HL-60 (cell line): ENCODE measurements at regions not wholly inside any gene's neighbourhood (a gene's known extent, or its start where the extent isn't known, plus 50 kb on each side); places are given as distances from the start of the nearest gene placed in this dataset.

ENCODE experiments used
- DNase-seq, 2 experiments: peaks; one replicate each; pipeline ENCODE4 v3.0.0-alpha.2; 2010 to 2020; ENCODE audit warnings: low read depth in 1 of 2, low spot score in 1 of 2
- H3K27ac ChIP-seq: fragments of 250-450 bp; sonication (Bioruptor Pico); replicated peaks from 2 replicates; pipeline ENCODE4 v1.5.1; 2020; ENCODE audit warnings: mild to moderate bottlenecking, moderate library complexity
- H3K27me3 ChIP-seq: fragments of 250-450 bp; sonication (Bioruptor Pico); 2 replicates; pipeline ENCODE4 v1.5.1; 2021; ENCODE audit warnings: mild to moderate bottlenecking, moderate library complexity; ENCODE audit not compliant: insufficient read depth, poor library complexity, severe bottlenecking
- H3K4me3 ChIP-seq: replicated peaks from 2 replicates; pipeline ENCODE4 v1.5.1; 2011; ENCODE audit warnings: mild to moderate bottlenecking, control low read depth, low read length; ENCODE audit not compliant: insufficient read depth
- CTCF ChIP-seq: IDR thresholded peaks from one replicate; pipeline ENCODE4 v1.5.1; 2011; ENCODE audit warnings: low read length, control low read depth, inconsistent platforms; ENCODE audit not compliant: insufficient read depth
- GABPA ChIP-seq: IDR thresholded peaks from 2 replicates; pipeline ENCODE4 v1.6.1; 2012; ENCODE audit warnings: low read depth
- POLR2AphosphoS5 ChIP-seq: IDR thresholded peaks from 2 replicates; pipeline ENCODE4 v1.6.1; 2012; ENCODE audit warnings: low read depth
- SPI1 ChIP-seq: IDR thresholded peaks from 2 replicates; pipeline ENCODE4 v1.6.1; 2012; ENCODE audit warnings: low read depth, mild to moderate bottlenecking, borderline replicate concordance
- TF ChIP-seq, protein P1 (sequence below): IDR thresholded peaks from 2 replicates; pipeline ENCODE4 v1.6.1; 2012; ENCODE audit warnings: low read depth; ENCODE audit not compliant: insufficient replicate concordance

DNA sequence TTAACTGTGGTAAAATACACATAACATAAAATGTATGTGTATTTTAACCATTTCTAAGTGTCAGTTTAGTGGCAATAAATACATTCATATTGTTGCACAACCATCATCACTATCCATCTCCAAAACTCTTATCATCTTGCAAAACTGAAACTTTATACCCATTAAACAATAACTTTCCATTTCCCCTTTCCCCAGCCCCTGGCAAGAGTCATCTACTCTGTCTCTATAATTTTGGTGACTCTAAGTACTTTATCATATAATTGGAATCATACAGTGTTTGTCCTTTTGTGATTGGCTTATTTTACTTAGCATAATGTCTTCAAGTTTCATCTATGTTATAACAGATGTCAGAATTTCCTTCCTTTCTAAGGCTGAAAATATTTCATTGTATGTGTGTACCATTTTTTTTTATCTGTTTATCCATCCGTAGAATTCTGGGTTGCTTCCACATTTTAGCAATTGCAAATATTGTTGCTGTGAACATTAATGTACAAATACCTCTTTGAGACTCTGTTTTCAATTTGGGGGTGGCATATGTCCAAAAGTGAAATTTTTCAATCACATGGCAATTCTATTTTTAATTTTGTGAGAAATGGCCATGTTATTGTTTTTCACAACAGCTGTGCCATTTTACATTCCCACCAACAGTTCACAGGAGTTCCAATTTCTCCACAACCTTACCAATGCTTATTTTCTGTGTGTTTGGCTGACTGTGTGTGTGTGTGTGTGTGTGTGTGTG is 153.9 kb upstream of the GORAB start:
- no peak for DNase-seq
- TF ChIP-seq SPI1 (no peak), CTCF (no peak), GABPA (no peak), POLR2AphosphoS5 (no peak)
- TF ChIP-seq, protein P1, sequence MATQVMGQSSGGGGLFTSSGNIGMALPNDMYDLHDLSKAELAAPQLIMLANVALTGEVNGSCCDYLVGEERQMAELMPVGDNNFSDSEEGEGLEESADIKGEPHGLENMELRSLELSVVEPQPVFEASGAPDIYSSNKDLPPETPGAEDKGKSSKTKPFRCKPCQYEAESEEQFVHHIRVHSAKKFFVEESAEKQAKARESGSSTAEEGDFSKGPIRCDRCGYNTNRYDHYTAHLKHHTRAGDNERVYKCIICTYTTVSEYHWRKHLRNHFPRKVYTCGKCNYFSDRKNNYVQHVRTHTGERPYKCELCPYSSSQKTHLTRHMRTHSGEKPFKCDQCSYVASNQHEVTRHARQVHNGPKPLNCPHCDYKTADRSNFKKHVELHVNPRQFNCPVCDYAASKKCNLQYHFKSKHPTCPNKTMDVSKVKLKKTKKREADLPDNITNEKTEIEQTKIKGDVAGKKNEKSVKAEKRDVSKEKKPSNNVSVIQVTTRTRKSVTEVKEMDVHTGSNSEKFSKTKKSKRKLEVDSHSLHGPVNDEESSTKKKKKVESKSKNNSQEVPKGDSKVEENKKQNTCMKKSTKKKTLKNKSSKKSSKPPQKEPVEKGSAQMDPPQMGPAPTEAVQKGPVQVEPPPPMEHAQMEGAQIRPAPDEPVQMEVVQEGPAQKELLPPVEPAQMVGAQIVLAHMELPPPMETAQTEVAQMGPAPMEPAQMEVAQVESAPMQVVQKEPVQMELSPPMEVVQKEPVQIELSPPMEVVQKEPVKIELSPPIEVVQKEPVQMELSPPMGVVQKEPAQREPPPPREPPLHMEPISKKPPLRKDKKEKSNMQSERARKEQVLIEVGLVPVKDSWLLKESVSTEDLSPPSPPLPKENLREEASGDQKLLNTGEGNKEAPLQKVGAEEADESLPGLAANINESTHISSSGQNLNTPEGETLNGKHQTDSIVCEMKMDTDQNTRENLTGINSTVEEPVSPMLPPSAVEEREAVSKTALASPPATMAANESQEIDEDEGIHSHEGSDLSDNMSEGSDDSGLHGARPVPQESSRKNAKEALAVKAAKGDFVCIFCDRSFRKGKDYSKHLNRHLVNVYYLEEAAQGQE, result no peak

GRCh38 chr1:170385750-170386149 is 146.2 kb upstream of the GORAB start:
- H3K4me3 ChIP-seq, result no peak overlapping the region
- TF ChIP-seq SPI1 (no peak), CTCF (no peak), GABPA (no peak), POLR2AphosphoS5 (no peak)
- TF ChIP-seq, protein P1, result no peak
- no peak overlapping the region for H3K27ac ChIP-seq
- no peaks in the 10 kb centered on the region for H3K27me3 ChIP-seq
- DNase-seq, result no peak

More for the DNA sequence above, 153.9 kb upstream of the GORAB start:
- no peaks in the 10 kb centered on the region for H3K27me3 ChIP-seq
- no peak overlapping the region for H3K4me3 ChIP-seq
- H3K27ac ChIP-seq, result no peak overlapping the region

DNA sequence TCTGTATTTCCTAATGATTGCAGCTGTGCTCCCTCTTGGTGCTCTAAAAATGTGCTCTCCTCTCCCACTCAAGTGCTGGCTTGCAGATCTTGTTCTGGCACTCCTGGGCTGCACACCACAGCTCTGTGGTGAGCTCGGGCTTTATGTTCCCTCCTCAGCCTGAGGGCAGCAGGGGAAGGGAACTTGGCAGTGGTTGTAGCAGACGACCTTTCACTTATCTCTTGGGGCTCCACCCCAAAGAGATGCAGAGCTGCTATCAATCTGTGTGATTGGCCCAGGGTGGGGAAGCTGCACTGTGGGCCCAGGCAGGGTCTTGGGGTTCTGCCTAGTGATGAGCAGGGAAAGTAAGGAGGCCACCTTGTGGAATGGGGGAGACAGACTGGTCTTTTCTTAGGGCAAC is 143.5 kb upstream of the GORAB start:
- no peak for TF ChIP-seq SPI1
- TF ChIP-seq, protein P1, result no peak
- no peak for TF ChIP-seq GABPA
- TF ChIP-seq CTCF, result no peak
- no peak for TF ChIP-seq POLR2AphosphoS5
- H3K27me3 ChIP-seq, result no peaks in the 10 kb centered on the region
- no peak overlapping the region for H3K4me3 ChIP-seq
- no peak for DNase-seq
- no peak overlapping the region for H3K27ac ChIP-seq
